ENCODE measurements at regions not wholly inside any gene's neighbourhood (a gene's known extent, or its start where the extent isn't known, plus 50 kb on each side); places are given as distances from the start of the nearest gene placed in this dataset.
"Not testable (repeated sequence)": the region's sequence is repeated elsewhere in the genome, so short reads cannot be mapped to it uniquely, and the experiment has no call there.

- DNase-seq (ENCODE audit: low read depth): not testable (repeated sequence)
Measured at GRCh38 chr12:102666176-102666575, 185.8 kb upstream of the IGF1 start.

GRCh38 chr12:102659200-102659911 is 179.0 kb upstream of the IGF1 start:
- no peak for DNase-seq (ENCODE audit: low read depth)

- DNase-seq (ENCODE audit: low read depth): no peak
Measured at GRCh38 chr12:102653406-102653805, 173.0 kb upstream of the IGF1 start.

- no peak for DNase-seq (ENCODE audit: low read depth)
Measured at GRCh38 chr12:102652645-102653313, 172.4 kb upstream of the IGF1 start.

GRCh38 chr12:102645968-102646367 is 165.6 kb upstream of the IGF1 start:
- no peak for DNase-seq (ENCODE audit: low read depth)

- DNase-seq (ENCODE audit: low read depth): no peak
Measured at GRCh38 chr12:102643879-102644575, 163.7 kb upstream of the IGF1 start.

- no peak for DNase-seq (ENCODE audit: low read depth)
Measured at GRCh38 chr12:102642199-102642598, 161.8 kb upstream of the IGF1 start.

GRCh38 chr12:102640658-102641057 is 160.3 kb upstream of the IGF1 start:
- not testable (repeated sequence) for DNase-seq (ENCODE audit: low read depth)

- no peak for DNase-seq (ENCODE audit: low read depth)
Measured at GRCh38 chr12:102638777-102639176, 158.4 kb upstream of the IGF1 start.

- DNase-seq (ENCODE audit: low read depth): no peak
Measured at GRCh38 chr12:102633981-102634605, 153.7 kb upstream of the IGF1 start.

GRCh38 chr12:102631274-102631673 is 150.9 kb upstream of the IGF1 start:
- DNase-seq (ENCODE audit: low read depth): no peak

GRCh38 chr12:102629262-102629888 is 149.0 kb upstream of the IGF1 start:
- DNase-seq (ENCODE audit: low read depth): no peak

GRCh38 chr12:102625819-102626218 is 145.5 kb upstream of the IGF1 start:
- DNase-seq (ENCODE audit: low read depth): no peak

- DNase-seq (ENCODE audit: low read depth): no peak
Measured at GRCh38 chr12:102622618-102623017, 142.3 kb upstream of the IGF1 start.

- DNase-seq (ENCODE audit: low read depth): no peak
Measured at GRCh38 chr12:102618197-102618877, 138.0 kb upstream of the IGF1 start.

- DNase-seq (ENCODE audit: low read depth): no peak
Measured at GRCh38 chr12:102616692-102617091, 136.3 kb upstream of the IGF1 start.

GRCh38 chr12:102611995-102612394 is 131.6 kb upstream of the IGF1 start:
- DNase-seq (ENCODE audit: low read depth): no peak

GRCh38 chr12:102609996-102610395 is 129.6 kb upstream of the IGF1 start:
- no peak for DNase-seq (ENCODE audit: low read depth)

- no peak for DNase-seq (ENCODE audit: low read depth)
Measured at GRCh38 chr12:102603021-102603420, 122.7 kb upstream of the IGF1 start.

- DNase-seq (ENCODE audit: low read depth): no peak
Measured at GRCh38 chr12:102602521-102602920, 122.2 kb upstream of the IGF1 start.

- no peak for DNase-seq (ENCODE audit: low read depth)
Measured at GRCh38 chr12:102601621-102602020, 121.3 kb upstream of the IGF1 start.

- no peak for DNase-seq (ENCODE audit: low read depth)
Measured at GRCh38 chr12:102596687-102597086, 116.3 kb upstream of the IGF1 start.
